RPMI7951 (cell line): ENCODE measurements at regions not wholly inside any gene's neighbourhood (a gene's known extent, or its start where the extent isn't known, plus 50 kb on each side); places are given as distances from the start of the nearest gene placed in this dataset.
"Not testable (repeated sequence)": the region's sequence is repeated elsewhere in the genome, so short reads cannot be mapped to it uniquely, and the experiment has no call there.

Experiments used
- DNase-seq: peaks from one replicate; pipeline ENCODE4 v3.0.0-alpha.2; 2012; ENCODE audit warnings: low read depth

GRCh38 chr10:76616666-76617065 is 1020.9 kb downstream of the KCNMA1 start:
- DNase-seq = not testable (repeated sequence)

GRCh38 chr10:76615049-76615448 is 1022.6 kb downstream of the KCNMA1 start:
- DNase-seq = no peak
